Fibroblast of skin of right biceps (primary cell): ENCODE measurements at regions not wholly inside any gene's neighbourhood (a gene's known extent, or its start where the extent isn't known, plus 50 kb on each side); places are given as distances from the start of the nearest gene placed in this dataset.

Experiments used
- DNase-seq: peaks from one replicate; pipeline ENCODE4 v3.0.0-alpha.2; 2013

- no peak for DNase-seq
Measured at GRCh38 chr21:16311229-16311628, 581.4 kb downstream of the USP25 start.

- no peak for DNase-seq
Measured at GRCh38 chr21:16312321-16312720, 582.5 kb downstream of the USP25 start.

GRCh38 chr21:16315223-16315622, 585.4 kb downstream of the USP25 start:
- no peak for DNase-seq

GRCh38 chr21:16318651-16319300, 589.0 kb downstream of the USP25 start:
- no peak for DNase-seq

GRCh38 chr21:16320110-16320509, 590.3 kb downstream of the USP25 start:
- no peak for DNase-seq

- DNase-seq, result no peak
Measured at GRCh38 chr21:16322454-16322853, 592.7 kb downstream of the USP25 start.

- DNase-seq, result peak; percentile 76
Measured at GRCh38 chr21:16323596-16323995, 593.8 kb downstream of the USP25 start.

- peak; percentile 25 for DNase-seq
Measured at GRCh38 chr21:16324630-16325029, 594.8 kb downstream of the USP25 start.

GRCh38 chr21:16330082-16330907, 600.5 kb downstream of the USP25 start:
- peak; percentile 73 for DNase-seq

GRCh38 chr21:16330908-16331268, 601.1 kb downstream of the USP25 start:
- DNase-seq, result no peak

- no peak for DNase-seq
Measured at GRCh38 chr21:16337266-16337665, 607.5 kb downstream of the USP25 start.

- no peak for DNase-seq
Measured at GRCh38 chr21:16342932-16343331, 613.1 kb downstream of the USP25 start.

GRCh38 chr21:16343776-16344175, 614.0 kb downstream of the USP25 start:
- no peak for DNase-seq

GRCh38 chr21:16345757-16346156, 616.0 kb downstream of the USP25 start:
- DNase-seq, result no peak

- DNase-seq, result no peak
Measured at GRCh38 chr21:16347223-16347622, 617.4 kb downstream of the USP25 start.

- DNase-seq, result no peak
Measured at GRCh38 chr21:16353764-16354163, 624.0 kb downstream of the USP25 start.

GRCh38 chr21:16357994-16358393, 628.2 kb downstream of the USP25 start:
- DNase-seq, result no peak

GRCh38 chr21:16358784-16359183, 629.0 kb downstream of the USP25 start:
- no peak for DNase-seq

- no peak for DNase-seq
Measured at GRCh38 chr21:16363100-16363499, 633.3 kb downstream of the USP25 start.

GRCh38 chr21:16363518-16363917, 633.7 kb downstream of the USP25 start:
- no peak for DNase-seq

GRCh38 chr21:16366207-16366606, 636.4 kb downstream of the USP25 start:
- no peak for DNase-seq

GRCh38 chr21:16367079-16367478, 637.3 kb downstream of the USP25 start:
- DNase-seq, result no peak

GRCh38 chr21:16370186-16370585, 640.4 kb downstream of the USP25 start:
- no peak for DNase-seq

GRCh38 chr21:16372586-16372985, 642.8 kb downstream of the USP25 start:
- DNase-seq, result no peak

- DNase-seq, result no peak
Measured at GRCh38 chr21:16376673-16377072, 646.9 kb downstream of the USP25 start.
